Ascending aorta (tissue), 2 donors: ENCODE measurements at regions not wholly inside any gene's neighbourhood (a gene's known extent, or its start where the extent isn't known, plus 50 kb on each side); places are given as distances from the start of the nearest gene placed in this dataset.

Source experiments
- DNase-seq, 2 donors: peaks; one replicate each; pipeline ENCODE4 v3.0.0-alpha.2; 2019; ENCODE audit warnings: low spot score in 2 of 2
- H3K27ac ChIP-seq, 2 donors: fragments of 200-600 bp; sonication (generic); one replicate each; pipeline ENCODE4 v1.5.1; 2016 to 2017; ENCODE audit warnings: mild to moderate bottlenecking in 1 of 2
- H3K27me3 ChIP-seq: fragments of 200-600 bp; sonication (generic); one replicate; pipeline ENCODE4 v1.5.1; 2017
- H3K36me3 ChIP-seq, 2 donors: fragments of 200-600 bp; sonication (generic); one replicate each; pipeline ENCODE4 v1.5.1; 2016
- H3K4me1 ChIP-seq, 2 donors: fragments of 200-600 bp; sonication (generic); one replicate each; pipeline ENCODE4 v1.5.1; 2016 to 2017; ENCODE audit warnings: mild to moderate bottlenecking in 1 of 2
- H3K4me3 ChIP-seq, 2 donors: fragments of 200-600 bp; sonication (generic); one replicate each; pipeline ENCODE4 v1.5.1; 2016 to 2017; ENCODE audit warnings: mild to moderate bottlenecking in 1 of 2
- H3K9me3 ChIP-seq, 2 donors: fragments of 200-600 bp; sonication (generic); one replicate each; pipeline ENCODE4 v1.5.1; 2016
- intact Hi-C: fragments of 100-400 bp; cut with DNase I; formaldehyde crosslinking; loops from one replicate; pipeline ENCODE4 v1.15.1; 2023
- TF ChIP-seq, protein P1 (sequence below), 3 experiments: fragments of 200-600 bp in 2 of 3; fragments of 450-650 bp in 1 of 3; sonication (generic) in 2 of 3; IDR thresholded peaks; one replicate each; pipeline ENCODE4 v1.5.1; 2016 to 2019; ENCODE audit warnings: antibody characterized with exemption in 3 of 3, mild to moderate bottlenecking in 1 of 3, moderate library complexity in 1 of 3

DNA sequence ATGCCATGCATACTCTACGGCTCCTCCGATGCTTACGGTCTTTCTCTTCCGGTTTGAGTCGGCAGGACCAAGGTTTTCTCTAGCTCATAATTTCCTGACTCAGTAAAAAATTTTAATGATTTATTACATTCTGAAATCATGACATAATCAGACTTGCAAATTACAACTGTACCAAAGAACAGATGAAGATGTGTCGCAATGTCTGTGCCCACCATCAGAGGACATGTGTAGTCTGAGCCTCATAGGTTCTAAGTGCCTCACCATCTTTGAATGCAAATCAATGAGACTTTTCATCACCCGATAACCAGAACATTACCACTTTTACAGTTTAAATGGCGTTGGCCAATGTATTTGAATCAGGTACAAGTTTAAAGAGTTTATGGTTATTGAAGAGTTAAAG, 213.1 kb downstream of the NHLRC3 start:
- Histone ChIP-seq H3K4me1 (no peaks in the 10 kb centered on the region), H3K4me3 (no peak overlapping the region), H3K9me3 (no peaks in the 10 kb centered on the region), H3K27ac (no peak overlapping the region), H3K36me3 (no peaks in the 10 kb centered on the region), H3K27me3 (no peaks in the 10 kb centered on the region)
- DNase-seq: no peak
- intact Hi-C loops: no loop called here
- TF ChIP-seq, protein P1, sequence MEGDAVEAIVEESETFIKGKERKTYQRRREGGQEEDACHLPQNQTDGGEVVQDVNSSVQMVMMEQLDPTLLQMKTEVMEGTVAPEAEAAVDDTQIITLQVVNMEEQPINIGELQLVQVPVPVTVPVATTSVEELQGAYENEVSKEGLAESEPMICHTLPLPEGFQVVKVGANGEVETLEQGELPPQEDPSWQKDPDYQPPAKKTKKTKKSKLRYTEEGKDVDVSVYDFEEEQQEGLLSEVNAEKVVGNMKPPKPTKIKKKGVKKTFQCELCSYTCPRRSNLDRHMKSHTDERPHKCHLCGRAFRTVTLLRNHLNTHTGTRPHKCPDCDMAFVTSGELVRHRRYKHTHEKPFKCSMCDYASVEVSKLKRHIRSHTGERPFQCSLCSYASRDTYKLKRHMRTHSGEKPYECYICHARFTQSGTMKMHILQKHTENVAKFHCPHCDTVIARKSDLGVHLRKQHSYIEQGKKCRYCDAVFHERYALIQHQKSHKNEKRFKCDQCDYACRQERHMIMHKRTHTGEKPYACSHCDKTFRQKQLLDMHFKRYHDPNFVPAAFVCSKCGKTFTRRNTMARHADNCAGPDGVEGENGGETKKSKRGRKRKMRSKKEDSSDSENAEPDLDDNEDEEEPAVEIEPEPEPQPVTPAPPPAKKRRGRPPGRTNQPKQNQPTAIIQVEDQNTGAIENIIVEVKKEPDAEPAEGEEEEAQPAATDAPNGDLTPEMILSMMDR (IDR thresholded peaks at IDR 0.05): no peak

DNA sequence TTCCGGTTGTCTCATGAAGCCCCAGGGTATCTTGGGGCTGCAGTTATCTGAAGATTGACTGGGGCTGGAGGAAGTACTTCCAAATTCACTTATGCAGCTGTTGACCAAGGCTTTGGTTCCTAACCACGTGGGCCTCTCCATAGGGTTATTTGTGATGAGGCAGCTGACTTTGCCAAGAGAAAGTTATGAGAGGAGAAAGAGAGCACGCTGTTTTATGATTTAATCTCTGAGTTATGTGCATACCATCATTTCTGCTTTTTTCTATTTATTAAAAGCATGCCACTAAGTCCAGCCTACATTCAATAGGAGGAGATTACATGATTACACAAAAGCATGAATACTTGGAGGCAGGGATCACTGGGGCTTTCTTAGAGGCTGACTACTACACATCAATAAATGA, 215.5 kb downstream of the NHLRC3 start:
- intact Hi-C loops: no loop called here
- TF ChIP-seq, protein P1 (IDR thresholded peaks at IDR 0.05): no peak
- no peaks in the 10 kb centered on the region for H3K27me3 ChIP-seq
- no peak overlapping the region for H3K27ac ChIP-seq
- no peaks in the 10 kb centered on the region for H3K4me1 ChIP-seq
- no peaks in the 10 kb centered on the region for H3K36me3 ChIP-seq
- no peak for DNase-seq
- no peak overlapping the region for H3K4me3 ChIP-seq
- no peaks in the 10 kb centered on the region for H3K9me3 ChIP-seq

DNA sequence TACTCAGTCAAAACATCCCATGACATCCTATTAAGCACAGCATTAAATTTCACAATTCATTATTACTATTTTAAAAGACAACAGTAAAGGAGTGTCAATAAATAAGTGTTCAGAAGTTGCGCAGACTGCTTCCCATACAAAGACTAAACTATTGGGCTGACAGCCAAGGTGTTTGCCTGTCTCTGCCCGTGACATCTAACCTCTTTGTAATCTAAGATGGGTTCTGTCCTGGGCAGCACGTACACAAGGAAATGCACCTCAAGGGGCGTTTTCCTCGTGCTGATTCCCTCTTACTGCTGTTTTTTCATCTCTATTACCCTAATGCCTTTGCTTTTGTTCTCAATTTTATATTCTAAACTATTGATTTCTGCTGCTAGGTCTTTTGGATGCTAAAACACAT, 216.3 kb downstream of the NHLRC3 start:
- H3K36me3 ChIP-seq: no peaks in the 10 kb centered on the region
- H3K4me1 ChIP-seq: no peaks in the 10 kb centered on the region
- H3K4me3 ChIP-seq: no peak overlapping the region
- H3K27ac ChIP-seq: no peak overlapping the region
- TF ChIP-seq, protein P1 (IDR thresholded peaks at IDR 0.05): no peak
- no peaks in the 10 kb centered on the region for H3K27me3 ChIP-seq
- DNase-seq: no peak
- H3K9me3 ChIP-seq: no peaks in the 10 kb centered on the region
- intact Hi-C loops: no loop called here

DNA sequence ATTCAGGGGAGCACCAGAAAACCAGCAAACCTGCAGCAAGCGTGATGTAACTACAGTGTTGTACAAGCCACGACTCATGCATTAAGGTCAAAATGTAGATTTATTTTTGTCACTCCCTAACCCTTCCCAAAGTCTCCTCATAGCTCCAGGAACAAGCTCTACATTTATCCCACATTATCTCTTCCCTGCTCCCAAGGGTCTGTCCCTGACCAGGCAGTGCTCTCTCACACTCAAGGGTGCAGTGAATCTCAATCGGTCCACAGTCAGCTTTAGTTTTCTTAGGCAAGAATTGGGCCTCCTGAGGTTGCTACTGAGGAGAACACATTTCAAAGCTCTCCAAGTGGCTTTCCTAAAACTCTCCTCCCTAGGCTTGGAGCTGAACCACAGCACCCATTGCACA, 219.4 kb downstream of the NHLRC3 start:
- Histone ChIP-seq H3K36me3 (no peaks in the 10 kb centered on the region), H3K4me3 (no peak overlapping the region), H3K9me3 (no peaks in the 10 kb centered on the region), H3K27ac (no peak overlapping the region), H3K27me3 (no peaks in the 10 kb centered on the region), H3K4me1 (no peaks in the 10 kb centered on the region)
- DNase-seq: no peak
- TF ChIP-seq, protein P1 (IDR thresholded peaks at IDR 0.05): no peak
- intact Hi-C loops: no loop called here

DNA sequence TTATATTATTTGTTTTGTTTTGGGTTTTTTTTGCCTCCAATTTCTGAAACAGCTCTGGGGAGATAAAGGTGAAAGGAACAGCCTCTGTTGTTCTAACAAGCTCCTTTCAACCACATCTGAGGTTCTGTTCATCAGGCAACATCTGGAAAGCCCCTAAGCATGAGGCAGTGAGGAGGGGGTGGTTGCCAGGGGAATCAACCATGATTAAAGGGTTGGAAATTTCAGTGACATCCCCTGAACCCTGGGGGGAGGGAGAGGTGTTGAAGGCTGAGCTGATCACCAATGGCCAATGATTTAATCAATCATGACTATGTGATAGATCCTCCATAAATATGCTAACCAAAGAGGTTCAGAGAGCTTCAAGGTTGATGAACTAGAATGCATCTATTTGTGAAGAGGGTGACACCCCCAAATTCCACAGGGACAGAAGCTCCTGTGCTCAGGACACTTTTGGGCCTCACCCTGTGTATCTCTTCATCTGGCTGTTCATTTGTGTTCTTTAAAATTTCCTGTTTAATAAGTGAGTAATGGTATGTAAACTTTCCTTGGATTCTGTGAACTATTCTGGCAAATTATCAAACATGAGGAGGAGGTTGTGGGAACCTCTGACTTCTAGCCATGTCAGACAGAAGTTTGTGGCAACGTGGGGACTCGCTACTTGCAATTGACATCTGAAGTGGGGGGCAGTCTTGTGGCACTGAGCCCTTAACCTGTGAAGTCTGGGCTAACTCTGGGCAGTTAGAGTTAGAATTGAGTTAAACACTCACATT, 221.3 kb downstream of the NHLRC3 start:
- Histone ChIP-seq H3K27me3 (no peaks in the 10 kb centered on the region), H3K9me3 (no peaks in the 10 kb centered on the region), H3K4me3 (no peak overlapping the region), H3K36me3 (no peaks in the 10 kb centered on the region), H3K4me1 (no peaks in the 10 kb centered on the region), H3K27ac (no peak overlapping the region)
- intact Hi-C loops: no loop called here
- no peak for DNase-seq
- TF ChIP-seq, protein P1 (IDR thresholded peaks at IDR 0.05): no peak
